ENCODE measurements at regions not wholly inside any gene's neighbourhood (a gene's known extent, or its start where the extent isn't known, plus 50 kb on each side); places are given as distances from the start of the nearest gene placed in this dataset.

DNA sequence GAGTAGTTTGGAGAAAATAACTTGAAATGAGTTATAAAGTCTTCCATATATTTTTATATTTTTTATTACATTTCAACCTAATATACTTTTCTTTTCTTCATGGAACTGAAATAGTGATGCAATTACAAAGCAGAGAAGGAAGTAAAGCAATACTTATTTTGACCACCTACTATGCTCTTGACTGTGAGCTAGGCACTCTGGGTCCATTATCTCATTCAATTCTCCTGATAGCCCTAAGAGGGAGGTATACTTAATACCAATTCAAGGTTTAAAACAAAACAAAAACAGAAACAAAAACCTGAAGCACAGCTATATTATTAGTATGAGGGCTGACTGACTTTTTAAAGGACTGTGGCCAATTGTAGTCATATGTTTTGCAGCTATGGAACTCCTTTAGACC lies 193.5 kb downstream of the MAD2L1 start:
- no peak for TF ChIP-seq EZH2 (IDR thresholded peaks at IDR 0.05)
- no peak for TF ChIP-seq POLR2AphosphoS5 (IDR thresholded peaks at IDR 0.05; ENCODE audit: borderline replicate concordance, low read depth, low read length)
- no peak for TF ChIP-seq FOXP2 (optimal IDR thresholded peaks at IDR 0.05; ENCODE audit: control extremely low read depth, extremely low read length, insufficient read depth)
